Astrocyte of the hippocampus (primary cell): ENCODE measurements at regions not wholly inside any gene's neighbourhood (a gene's known extent, or its start where the extent isn't known, plus 50 kb on each side); places are given as distances from the start of the nearest gene placed in this dataset.
A peak's percentile ranks its signal among the peaks of the same experiment; 100 is the strongest.

Experiments used
- DNase-seq: peaks from one replicate; pipeline ENCODE4 v3.0.0; 2011; ENCODE audit warnings: low read depth, low spot score

DNA sequence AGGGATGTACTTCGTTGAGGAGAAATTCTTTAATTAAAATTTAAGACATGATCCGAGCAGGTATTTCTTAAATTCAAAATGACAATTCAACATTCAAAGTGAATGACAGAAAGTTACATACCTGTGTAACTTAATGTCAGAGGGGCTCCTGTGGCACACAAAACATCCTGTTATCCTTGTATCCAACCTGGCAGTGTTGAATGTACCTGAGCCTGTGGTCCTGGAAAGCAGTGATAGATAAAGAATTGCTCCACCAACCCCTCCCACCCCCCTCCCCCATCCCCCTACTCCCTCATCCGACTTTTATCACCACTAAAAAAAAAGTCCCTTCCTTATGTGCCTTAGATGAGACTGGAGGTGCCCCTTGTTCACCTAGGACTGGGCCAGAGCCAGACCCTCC is 119.4 kb upstream of the ADCY1 start:
- no peak for DNase-seq

DNA sequence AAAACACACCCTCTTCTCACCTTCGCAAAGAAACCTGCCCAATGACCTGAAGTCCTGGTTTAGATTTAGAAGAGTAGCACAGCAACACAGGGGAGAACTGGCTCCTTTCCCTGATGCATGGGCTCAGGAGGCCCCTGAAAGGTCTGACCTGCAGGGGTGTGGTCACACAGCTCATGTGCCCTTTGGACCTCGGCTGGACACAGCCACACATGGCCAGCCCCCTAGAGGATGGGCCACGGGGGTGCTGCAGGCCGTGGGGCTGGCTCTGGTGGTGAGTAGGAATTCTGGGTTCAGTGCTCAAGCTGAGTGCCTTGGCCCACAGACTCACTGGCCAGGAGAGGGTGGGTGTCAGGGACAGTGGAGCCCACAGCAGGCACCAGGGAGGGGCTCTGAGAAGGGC is 118.5 kb upstream of the ADCY1 start:
- no peak for DNase-seq

DNA sequence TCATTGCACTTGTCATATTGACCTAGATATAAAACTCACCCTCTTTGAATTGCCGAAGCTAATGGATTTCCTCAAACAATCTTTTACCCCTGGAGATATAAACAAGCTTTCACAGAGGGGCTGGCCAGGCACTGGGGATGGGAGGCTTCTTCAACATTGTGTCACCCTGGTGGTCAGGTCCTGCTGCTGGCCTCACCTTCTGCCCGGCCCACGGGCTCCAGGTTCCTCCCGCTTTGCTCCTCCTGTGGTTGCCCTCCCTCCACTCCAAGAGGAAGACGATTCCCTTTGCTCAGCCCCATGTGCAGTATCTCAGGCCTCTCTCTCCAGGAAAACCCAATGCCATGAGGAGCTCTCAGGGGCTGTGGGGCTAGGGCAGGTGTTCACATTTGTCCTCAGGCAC is 118.1 kb upstream of the ADCY1 start:
- DNase-seq = no peak

DNA sequence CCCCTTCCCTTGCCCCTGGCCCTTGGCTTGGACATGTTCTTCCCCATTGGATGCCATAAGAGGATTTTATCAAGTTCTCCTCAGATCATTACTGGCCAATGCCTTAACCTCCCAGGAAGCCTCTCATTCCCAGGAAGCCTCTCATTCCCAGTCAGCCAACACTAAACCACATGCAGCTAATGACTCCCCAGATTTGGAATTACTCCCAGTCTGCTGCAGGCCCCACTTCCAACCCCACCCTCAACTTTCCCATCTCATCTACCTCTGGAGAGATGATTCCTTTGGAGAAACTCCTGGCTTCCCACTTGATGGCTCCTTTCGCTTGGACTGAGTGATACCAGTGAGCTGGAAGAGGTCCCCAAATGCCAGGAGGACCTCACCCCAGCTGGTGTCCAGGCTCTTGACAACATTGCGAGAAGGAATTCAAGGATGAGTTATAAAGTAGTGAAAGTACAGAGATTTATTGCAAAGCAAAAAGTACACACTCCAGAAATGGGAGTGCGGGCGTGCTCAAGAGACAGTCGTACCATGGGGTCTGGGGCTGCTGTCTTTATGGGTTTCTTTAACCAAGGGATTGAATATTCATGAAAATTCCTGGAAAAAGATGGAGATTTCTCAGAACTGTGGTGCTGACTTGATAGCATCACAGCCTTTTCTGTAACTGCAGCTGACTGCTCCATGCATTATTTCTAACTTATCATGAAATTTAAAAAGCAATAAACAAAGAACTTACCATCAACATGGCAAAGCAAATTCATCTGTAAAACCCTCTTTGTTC is 117.2 kb upstream of the ADCY1 start:
- DNase-seq = peak; percentile 71

DNA sequence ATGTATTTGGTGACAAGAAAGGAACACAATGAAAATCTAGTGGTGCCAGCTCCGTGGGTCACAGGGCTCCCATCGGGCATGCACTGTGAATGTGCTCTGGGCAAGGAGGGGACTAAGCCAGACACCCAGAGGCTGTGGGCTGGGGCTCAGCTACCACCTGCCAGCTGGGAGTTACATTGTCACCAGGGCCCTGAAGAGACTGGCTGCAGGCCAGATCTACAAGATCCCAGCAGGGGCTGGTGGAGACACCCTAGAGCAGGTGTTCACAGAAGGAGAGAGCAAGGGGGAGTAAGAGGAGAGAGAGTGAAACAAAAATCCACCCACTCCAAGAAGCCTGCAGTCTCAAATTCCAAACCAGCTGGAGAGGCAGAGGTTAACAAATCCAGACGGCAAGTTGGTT is 116.6 kb upstream of the ADCY1 start:
- DNase-seq = no peak

DNA sequence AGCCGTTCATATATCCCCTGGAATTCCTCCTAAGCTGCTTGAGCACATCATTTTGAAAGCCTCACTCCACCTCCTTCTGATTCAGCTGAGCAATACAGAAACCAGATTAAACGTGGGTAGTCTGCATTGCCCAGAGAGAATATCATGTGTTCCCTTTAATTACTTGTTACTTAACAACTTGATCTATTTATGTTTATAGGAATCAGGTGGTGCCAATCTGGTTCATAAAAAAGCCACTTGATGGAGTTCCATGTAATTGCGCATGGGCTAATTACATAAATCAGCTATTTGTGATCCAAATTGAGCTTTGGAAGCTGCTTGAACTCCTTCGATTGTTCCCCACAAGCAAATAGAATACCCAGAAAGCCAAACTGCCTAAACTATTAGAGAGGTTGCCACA is 114.7 kb upstream of the ADCY1 start:
- DNase-seq = no peak

DNA sequence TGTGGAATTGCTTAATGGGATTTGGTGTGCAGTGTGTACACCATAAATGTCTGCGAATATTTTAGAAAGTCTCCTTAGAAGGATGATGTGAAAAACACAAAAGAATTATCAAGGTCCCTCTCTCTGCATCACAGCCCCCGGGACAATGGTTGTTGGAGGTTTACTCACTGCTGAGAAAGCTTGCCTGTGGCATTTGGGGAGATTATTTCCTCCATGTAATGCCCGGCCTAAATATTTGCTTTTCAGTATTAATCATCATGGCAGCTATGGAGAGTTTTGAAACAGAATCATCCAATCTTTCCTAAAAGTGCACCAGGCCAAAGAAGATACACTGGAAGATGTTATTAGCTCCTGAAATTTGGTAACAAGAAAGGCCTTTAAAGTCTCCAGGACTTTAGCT is 113.8 kb upstream of the ADCY1 start:
- no peak for DNase-seq

DNA sequence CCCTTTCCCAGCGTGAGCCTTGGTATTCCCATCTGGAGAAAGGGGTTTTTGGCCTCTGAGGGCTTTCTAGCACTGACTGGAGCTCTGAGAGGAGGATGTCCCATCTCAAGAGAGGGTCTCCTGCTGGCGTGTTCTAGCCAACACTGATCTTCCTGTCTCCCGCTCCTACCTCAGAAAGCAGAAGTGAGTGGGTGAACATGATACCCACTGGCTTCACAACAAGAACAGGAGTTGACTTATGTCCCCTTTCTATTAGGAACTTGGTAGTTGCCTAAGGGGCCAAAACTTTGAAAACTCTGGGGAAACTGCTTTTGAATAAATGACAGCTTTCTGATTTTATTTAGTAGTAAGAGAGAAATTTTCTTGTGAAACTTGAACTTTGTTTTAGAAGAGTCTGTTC is 113.1 kb upstream of the ADCY1 start:
- DNase-seq = no peak

DNA sequence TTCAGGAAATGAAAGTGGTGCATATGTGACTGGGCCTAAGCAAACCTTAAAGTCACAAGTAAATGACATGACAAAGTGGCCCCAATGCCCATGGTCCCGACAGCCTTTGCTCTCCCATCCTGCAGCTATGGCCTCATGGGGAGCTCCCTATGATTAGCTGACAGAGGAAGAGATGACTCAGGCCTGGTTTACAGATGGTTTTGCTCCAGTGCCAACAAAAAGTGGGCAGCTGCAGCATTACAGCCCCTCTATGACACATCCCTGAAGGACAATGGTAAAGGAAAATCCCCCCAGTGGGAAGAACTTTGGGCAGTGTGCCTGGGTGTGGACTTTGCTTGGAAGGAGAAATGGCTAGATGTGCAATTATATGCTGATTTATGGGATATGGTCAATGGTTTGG is 105.1 kb upstream of the ADCY1 start:
- DNase-seq = peak; percentile 53

DNA sequence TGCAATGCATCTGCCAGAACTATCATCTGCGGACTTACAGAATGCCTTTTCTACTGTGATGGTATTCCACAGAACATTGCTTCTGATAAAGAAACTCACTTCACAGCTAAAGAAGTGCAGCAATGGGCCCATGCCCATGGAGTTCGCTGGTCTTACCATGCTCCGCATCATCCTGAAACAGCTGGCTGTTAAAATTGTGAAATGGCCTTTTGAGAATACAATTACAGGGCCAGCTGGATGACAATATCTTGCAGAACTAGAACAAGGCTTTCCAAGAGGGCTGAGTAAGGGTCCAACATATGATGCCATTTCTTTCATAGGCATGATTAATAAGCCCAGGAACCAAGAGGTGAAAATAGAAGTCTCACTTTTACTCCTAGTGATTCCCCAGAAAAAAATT is 104.1 kb upstream of the ADCY1 start:
- no peak for DNase-seq

DNA sequence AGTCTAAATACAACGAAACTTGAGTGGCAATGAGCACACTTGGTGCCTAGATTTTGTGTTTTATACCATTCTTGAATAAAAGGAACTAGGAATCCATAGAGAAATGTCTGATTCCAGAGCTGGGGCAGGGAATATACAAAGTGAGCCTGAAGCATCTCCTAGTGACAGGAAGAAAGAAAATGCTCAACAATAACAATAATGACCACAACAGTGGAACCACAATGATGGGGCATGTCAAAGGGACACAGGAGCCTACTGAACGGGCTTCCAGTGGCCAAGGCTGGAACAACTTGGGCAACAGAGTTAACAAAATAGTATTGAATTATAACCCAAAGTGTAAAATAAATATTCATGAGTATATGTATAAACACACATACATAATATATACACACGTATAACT is 94.4 kb upstream of the ADCY1 start:
- DNase-seq = no peak

DNA sequence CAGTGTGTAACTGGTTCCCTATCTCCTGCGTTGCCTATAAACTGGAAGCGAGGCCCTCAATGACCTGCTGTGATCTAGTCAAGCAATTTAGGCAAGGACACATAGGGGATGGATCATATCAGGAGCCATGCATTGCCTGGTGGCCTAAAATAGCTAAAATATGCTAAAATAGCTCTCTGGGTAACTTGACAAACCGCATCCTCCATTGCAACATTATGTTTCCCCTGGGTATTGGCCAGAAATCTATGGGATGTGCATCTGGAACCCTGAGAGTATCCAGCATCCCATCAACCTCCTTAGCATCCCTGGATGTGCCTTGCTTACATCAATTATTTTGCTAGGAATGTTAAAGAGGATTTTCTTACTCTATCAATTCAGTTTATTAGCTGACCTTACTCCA is 91.7 kb upstream of the ADCY1 start:
- no peak for DNase-seq

DNA sequence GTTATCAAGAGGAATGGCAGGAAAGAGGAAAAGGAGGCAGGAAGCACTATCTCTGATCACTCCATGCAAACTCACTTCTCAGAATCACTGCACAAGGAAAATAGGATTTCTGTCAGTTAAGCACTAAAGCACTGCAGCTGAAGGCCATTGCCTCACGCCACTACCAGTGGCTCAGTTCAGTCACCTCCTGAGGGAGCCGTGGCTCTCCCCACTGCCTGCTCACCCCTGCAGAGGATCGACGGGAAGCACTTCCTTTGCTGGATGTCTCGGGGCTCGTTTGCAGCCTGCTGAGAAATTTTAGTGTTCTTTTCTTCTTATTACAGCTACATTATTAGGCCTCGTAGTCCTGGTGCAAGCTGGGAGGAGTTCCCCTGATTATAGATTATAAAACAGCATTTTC is 90.1 kb upstream of the ADCY1 start:
- DNase-seq = no peak

DNA sequence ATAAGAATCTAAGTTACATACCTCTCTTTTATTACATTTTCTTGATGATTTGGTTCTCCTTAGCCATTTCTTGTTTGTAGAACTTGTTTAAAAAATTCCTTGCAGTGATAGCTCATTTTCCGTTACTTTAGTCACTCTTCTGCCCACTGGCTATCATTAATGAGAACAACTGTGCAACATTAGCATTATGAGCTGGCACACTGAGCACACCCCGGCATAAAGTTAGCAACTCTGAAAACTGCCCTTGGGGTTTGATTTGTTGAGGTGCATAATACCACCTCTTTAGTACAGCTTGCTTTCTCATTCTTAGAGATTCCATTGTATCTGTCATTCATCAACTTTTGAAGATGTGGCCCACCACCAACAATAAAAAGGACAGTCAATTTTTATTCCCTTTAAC is 87.6 kb upstream of the ADCY1 start:
- DNase-seq = no peak

DNA sequence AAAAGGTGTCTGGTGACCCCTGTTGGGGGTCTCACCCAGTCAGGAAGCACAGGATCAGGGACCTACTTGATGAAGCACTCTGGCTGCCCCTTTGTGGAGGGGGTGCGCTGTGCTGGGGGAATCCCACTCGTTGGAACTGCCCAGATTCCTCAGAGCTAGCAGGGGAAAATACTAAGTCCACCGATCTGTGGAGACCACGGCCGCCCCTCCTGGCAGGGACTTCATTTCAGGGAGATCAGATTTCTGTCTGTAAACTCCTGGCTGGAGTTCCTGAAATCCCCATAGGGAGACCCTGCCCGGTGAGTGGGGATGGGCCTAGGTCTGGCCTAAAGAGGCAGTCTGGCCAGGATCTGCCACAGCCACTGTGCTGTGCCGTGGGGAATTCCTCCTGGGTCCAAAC is 79.3 kb upstream of the ADCY1 start:
- no peak for DNase-seq

DNA sequence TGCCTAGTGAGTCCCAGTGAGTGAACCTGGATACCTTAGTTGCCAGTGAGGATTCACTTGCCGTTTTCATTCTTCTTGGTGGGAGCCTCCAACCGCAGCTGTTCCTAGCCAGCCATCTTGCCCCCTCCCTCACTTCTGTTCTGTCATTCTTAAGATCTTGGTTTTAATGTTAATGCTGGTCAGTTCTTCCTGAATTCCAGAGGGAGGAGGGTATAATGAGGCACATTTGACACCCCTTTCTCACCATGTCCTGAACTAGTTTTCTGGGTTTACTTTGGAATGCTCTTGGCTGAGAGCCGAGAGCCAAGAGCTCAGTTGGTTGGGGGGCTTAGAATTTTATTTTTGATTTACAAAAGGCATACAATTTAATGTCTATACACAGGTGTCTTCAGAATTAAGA is 78.5 kb upstream of the ADCY1 start:
- DNase-seq = no peak

DNA sequence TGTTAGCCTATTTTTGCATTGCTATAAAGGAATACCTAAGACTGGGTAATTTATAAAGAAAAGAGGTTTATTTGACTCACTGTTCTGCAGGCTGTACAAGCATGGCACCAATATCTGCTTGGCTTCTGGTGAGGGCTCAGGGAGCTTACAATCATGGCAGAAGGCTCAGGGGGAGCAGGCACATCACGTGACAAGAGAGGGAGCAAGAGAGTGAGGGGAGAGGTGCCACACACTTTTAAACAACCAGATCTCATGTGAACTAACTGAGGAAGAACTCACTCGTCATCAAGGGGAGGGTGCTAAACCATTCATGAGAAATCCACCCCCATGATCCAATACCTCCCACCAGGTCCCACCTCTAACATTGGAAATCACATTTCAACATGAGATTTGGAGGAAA is 73.9 kb upstream of the ADCY1 start:
- no peak for DNase-seq

DNA sequence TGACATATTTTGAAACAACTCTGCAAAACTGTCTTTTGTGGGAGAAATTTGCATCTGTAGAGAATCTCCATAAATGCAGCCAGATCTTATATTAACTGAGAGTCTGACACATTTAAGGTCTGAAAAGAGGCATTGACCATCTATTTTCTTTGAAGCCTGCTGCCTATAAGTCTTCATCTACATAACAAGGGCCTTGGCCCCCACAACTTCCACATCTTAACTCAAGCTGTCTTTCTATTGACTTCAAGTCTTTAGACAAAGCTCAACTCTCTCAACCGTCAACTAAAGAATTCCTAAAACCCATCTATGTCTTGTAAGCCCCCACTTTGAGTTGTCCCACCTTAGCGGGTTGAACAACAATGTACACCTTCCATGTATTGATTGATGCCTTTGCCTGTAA is 72.4 kb upstream of the ADCY1 start:
- no peak for DNase-seq

DNA sequence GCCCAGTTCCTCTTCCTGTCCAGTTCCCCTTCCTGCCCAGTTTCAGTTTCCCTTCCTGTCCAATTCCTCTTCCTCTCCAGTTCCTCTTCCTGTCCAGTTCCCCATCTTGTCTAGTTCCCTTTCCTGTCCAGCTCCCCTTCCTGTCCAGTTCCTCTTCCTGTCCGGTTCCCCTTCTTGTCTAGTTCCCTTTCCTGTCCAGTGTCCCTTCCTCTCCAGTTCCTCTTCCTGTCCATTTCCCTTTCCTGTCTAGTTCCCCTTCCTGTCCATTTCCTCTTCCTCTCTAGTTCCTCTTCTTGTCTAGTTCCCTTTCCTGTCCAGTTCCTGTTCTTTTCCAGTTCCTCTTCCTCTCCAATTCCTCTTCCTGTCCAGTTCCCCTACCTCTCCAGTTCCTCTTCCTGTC is 68.1 kb upstream of the ADCY1 start:
- DNase-seq = no peak

DNA sequence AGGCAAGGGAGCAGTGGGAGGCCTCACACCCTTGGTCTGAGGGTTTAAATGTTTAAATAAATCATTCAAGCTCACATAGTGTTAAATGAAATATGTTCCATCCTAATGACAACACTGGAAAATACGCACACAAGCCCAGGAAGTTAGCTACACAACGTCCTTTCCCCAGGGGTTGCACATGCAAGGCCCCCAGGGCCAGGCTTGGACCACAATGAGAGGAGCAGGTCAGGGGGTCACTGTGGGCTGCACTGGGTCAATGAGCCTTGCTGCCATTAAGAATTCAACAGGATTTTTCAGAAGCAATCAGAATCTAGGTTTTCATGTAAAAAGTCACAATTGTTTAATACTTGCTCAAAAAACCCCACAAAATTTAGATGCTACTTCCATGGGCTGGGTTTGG is 64.9 kb upstream of the ADCY1 start:
- DNase-seq = no peak

DNA sequence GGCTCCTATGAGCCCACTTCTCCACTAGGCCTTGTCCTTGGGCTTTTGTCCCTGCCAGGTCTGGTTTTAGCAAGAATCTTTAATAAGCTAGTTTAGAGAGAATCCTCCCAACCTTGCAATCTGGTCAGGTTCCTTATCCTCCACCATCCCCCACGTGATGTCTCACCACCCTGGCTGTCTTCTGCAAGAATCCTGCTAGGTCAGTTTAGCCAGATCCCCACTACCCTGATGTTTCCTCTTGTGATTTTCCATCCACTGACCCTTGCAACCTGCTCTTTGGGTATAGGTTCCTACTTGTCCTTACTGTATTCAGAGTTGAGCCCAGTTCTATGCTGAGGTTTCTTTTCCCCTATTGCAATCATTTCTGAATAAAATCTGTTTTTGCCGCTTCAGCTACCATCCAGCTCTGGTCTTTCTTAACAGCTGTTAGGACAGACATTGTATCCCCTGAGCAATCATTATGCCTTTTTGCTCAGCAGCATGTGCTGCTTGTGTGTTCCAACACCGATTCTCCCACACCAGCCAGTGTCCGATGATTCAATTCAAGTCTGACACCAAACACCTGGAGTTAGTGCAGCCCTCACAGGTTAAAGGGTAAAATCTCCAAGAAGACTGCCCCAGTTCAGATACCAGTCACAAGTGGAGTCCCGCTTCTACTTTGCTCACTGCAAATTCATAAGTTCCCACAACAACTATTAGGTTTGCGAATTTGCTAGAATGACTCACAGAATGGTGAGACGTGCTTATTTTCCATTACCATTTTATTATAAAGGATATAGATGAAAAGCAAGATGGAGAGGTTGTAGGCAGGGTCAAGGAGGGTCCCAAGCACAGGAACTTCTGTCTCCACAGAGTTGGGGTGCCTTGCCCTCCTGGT is 62.2 kb upstream of the ADCY1 start:
- no peak for DNase-seq

DNA sequence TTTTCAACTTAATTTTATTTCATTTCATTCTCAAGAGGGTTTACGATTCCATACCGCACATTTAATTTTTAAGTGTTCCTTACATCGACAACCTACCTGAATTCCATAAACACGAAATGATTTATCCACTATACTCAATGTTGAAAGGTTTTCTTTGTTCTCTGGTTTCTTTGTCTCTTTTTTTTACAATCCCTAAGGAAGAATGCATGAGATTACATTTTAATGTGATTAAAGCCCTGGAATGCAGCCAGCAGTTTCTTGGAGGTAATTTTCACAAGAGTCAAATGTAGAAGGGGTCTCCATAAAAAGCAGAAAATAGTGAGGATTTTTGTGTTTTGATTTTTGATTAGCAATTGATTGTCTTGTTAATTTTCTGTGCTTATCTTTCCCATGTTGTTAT is 59.2 kb upstream of the ADCY1 start:
- no peak for DNase-seq

DNA sequence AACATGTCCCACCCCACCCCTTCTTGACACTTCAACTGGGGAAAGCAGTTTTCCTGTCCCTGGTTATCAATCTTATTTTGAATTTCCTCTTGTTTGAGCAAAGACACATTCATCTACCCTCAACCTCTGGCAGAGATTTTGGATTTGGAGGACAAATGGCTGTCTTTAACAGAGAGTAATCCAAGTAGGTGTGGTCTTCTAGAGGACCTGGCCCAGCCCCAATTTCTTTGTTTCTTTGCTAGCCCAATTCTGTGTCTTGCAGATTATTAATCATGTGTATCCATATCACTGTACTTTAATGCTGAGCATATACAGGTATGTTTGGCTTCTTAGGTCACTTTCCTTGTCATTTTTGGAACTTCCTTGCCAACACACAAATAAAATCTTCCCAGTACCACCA is 58.8 kb upstream of the ADCY1 start:
- DNase-seq = no peak
